Muscle of arm (tissue), 1 donor: ENCODE measurements at regions not wholly inside any gene's neighbourhood (a gene's known extent, or its start where the extent isn't known, plus 50 kb on each side); places are given as distances from the start of the nearest gene placed in this dataset.
"Not testable (repeated sequence)": the region's sequence is repeated elsewhere in the genome, so short reads cannot be mapped to it uniquely, and the experiment has no call there.

Experiments
- DNase-seq: peaks from one replicate; pipeline ENCODE4 v3.0.0-alpha.2; 2013

- DNase-seq, result not testable (repeated sequence)
Observed at GRCh38 chr1:206359377-206359776, 110.9 kb upstream of the IKBKE start.

GRCh38 chr1:206361978-206362543 is 108.2 kb upstream of the IKBKE start:
- not testable (repeated sequence) for DNase-seq

- DNase-seq, result not testable (repeated sequence)
Observed at GRCh38 chr1:206362994-206363393, 107.3 kb upstream of the IKBKE start.

- not testable (repeated sequence) for DNase-seq
Observed at GRCh38 chr1:206365271-206365670, 105.0 kb upstream of the IKBKE start.

GRCh38 chr1:206366131-206366530 is 104.1 kb upstream of the IKBKE start:
- not testable (repeated sequence) for DNase-seq

- not testable (repeated sequence) for DNase-seq
Observed at GRCh38 chr1:206366772-206367171, 103.5 kb upstream of the IKBKE start.

GRCh38 chr1:206367955-206368622 is 102.2 kb upstream of the IKBKE start:
- not testable (repeated sequence) for DNase-seq

GRCh38 chr1:206374725-206375124 is 95.6 kb upstream of the IKBKE start:
- DNase-seq, result not testable (repeated sequence)

- not testable (repeated sequence) for DNase-seq
Observed at GRCh38 chr1:206375552-206375951, 94.7 kb upstream of the IKBKE start.

- DNase-seq, result not testable (repeated sequence)
Observed at GRCh38 chr1:206378506-206378905, 91.8 kb upstream of the IKBKE start.

GRCh38 chr1:206379245-206379644 is 91.0 kb upstream of the IKBKE start:
- not testable (repeated sequence) for DNase-seq

GRCh38 chr1:206380163-206380790 is 90.0 kb upstream of the IKBKE start:
- not testable (repeated sequence) for DNase-seq

- DNase-seq, result peak; percentile 7
Observed at GRCh38 chr1:206380791-206381610, 89.3 kb upstream of the IKBKE start.

GRCh38 chr1:206384029-206384807 is 86.1 kb upstream of the IKBKE start:
- not testable (repeated sequence) for DNase-seq

GRCh38 chr1:206384891-206385290 is 85.4 kb upstream of the IKBKE start:
- not testable (repeated sequence) for DNase-seq

- not testable (repeated sequence) for DNase-seq
Observed at GRCh38 chr1:206387631-206388030, 82.6 kb upstream of the IKBKE start.

- not testable (repeated sequence) for DNase-seq
Observed at GRCh38 chr1:206391903-206392302, 78.4 kb upstream of the IKBKE start.

GRCh38 chr1:206397501-206397900 is 72.8 kb upstream of the IKBKE start:
- DNase-seq, result not testable (repeated sequence)

- DNase-seq, result not testable (repeated sequence)
Observed at GRCh38 chr1:206398261-206398660, 72.0 kb upstream of the IKBKE start.

GRCh38 chr1:206403612-206404307 is 66.5 kb upstream of the IKBKE start:
- not testable (repeated sequence) for DNase-seq
